Activated CD8-positive, alpha-beta T cell treated with anti-CD3 and anti-CD28 coated beads, Interleukin-2, amount 10 ng/mL, durations not matched to agents 7 days and 5 days (primary cell): ENCODE measurements at regions not wholly inside any gene's neighbourhood (a gene's known extent, or its start where the extent isn't known, plus 50 kb on each side); places are given as distances from the start of the nearest gene placed in this dataset.

Source experiments
- ATAC-seq: fragments of 150-1000 bp; cut with Tn5 transposase; one replicate; pipeline ENCODE4 v1.10.0; 2021; ENCODE audit warnings: moderate library complexity
- CTCF ChIA-PET: fragments of 350-600 bp; sonication (Branson Sonifier 250); formaldehyde crosslinking; loops from one replicate; lab custom pipeline; 2021; ENCODE audit warnings: antibody characterized with exemption; lab: Charles Lee
- POLR2A ChIA-PET: fragments of 350-600 bp; sonication (Branson Sonifier 250); formaldehyde crosslinking; loops from one replicate; lab custom pipeline; 2021; ENCODE audit warnings: antibody characterized with exemption; lab: Charles Lee
- DNase-seq: peaks from one replicate; pipeline ENCODE4 v3.0.0-alpha.2; 2020
- H3K27ac Mint-ChIP-seq: one replicate; pipeline ENCODE4 v1.8.0; 2021; ENCODE audit warnings: mild to moderate bottlenecking, mixed read lengths
- H3K27me3 Mint-ChIP-seq: one replicate; pipeline ENCODE4 v1.8.0; 2021; ENCODE audit warnings: low read depth, mixed read lengths
- H3K36me3 Mint-ChIP-seq: one replicate; pipeline ENCODE4 v1.8.0; 2021; ENCODE audit warnings: low read depth, mixed read lengths
- H3K4me1 Mint-ChIP-seq: one replicate; pipeline ENCODE4 v1.8.0; 2021; ENCODE audit warnings: low read depth, mixed read lengths
- H3K4me3 Mint-ChIP-seq: one replicate; pipeline ENCODE4 v1.8.0; 2021; ENCODE audit warnings: mild to moderate bottlenecking, mixed read lengths
- H3K9me3 Mint-ChIP-seq: one replicate; pipeline ENCODE4 v1.8.0; 2022; ENCODE audit warnings: mixed read lengths; ENCODE audit not compliant: insufficient read depth

DNA sequence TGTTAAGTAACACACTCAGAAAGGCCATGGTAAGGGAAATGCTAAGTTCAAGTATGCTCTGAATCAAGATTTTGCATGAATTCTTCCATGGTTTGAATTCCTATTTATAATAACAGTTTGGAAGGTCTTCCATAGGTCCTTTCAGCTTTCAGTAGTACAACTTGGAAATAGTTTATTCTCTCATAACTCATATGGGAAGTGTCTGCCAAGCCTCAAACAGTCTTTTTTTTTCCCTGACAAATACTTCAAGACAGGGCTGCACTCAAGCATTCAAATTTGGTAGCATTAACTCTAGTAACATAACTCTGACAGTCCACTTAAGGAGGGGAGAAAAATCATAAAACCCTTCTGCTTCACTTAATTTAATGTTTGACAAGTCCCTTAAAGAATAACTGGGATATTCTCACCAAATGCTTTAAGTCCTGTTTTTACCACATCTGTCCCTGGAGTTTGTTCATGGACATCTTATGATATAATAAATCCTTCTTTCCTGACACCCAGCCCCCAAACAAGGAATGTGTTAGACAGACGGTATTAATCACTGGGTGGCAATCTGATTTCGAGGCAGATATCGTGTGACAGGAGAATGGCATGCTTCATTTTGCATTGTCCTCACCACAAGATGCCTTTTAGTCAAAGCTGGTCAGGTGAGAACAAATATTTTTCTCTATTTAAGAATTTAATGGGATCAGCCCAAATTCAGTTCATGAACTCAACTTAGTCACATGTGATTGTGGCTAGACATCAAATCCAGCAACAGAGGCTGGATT is 165.7 kb downstream of the BMP4 start:
- ChIA-PET POLR2A (no interaction called here), CTCF (no interaction called here)
- no peaks in the 10 kb centered on the region for H3K9me3 Mint-ChIP-seq
- DNase-seq (no peak), ATAC-seq (no peak)
- no peak overlapping the region for H3K4me3 Mint-ChIP-seq
- no peak overlapping the region for H3K27ac Mint-ChIP-seq
- no peaks in the 10 kb centered on the region for H3K36me3 Mint-ChIP-seq
- H3K4me1 Mint-ChIP-seq: no peaks in the 10 kb centered on the region
- H3K27me3 Mint-ChIP-seq: no peaks in the 10 kb centered on the region

DNA sequence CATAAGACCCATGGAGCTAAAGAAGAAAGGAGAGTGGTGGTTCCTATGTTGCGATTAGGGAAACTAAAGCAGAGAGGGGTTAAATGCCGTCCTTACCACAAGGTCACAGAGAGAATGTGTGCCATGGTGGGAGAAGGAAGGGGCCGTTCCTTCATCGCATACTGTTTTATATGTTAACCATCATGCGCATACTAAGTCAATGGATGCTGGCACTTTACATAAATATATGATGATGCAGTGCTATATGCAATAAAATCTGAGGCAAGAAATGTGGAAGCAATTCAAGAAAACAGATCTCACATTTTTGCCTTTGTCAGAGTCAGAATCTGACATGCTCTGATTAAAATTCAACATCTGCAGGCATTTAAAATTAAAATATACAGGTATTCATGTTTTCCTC is 168.1 kb downstream of the BMP4 start:
- no peaks in the 10 kb centered on the region for H3K27me3 Mint-ChIP-seq
- no peaks in the 10 kb centered on the region for H3K4me1 Mint-ChIP-seq
- no peak for ATAC-seq
- H3K36me3 Mint-ChIP-seq: no peaks in the 10 kb centered on the region
- no peak overlapping the region for H3K4me3 Mint-ChIP-seq
- CTCF ChIA-PET: no interaction called here
- H3K9me3 Mint-ChIP-seq: no peaks in the 10 kb centered on the region
- no peak overlapping the region for H3K27ac Mint-ChIP-seq
- POLR2A ChIA-PET: no interaction called here
- DNase-seq: no peak

DNA sequence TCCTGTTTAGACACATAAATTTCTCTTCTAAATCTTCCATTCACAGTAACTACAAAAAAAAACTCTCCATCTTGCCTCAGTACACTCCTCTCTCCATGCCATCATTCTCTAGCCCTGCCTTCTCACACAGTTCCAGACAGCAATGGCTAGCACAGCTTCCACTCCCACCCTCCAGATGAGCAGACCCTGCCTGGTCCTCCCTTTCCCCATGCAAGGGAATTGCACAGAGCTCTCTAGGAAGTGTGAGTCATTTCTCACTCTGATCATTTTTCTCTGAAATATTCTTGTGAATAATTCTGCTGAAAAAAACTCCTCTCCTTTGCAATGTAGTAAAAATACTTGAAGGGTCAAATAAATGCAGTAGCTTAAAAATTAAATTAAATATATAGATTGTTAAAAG is 170.6 kb downstream of the BMP4 start:
- ChIA-PET CTCF (no interaction called here), POLR2A (no interaction called here)
- H3K36me3 Mint-ChIP-seq: no peaks in the 10 kb centered on the region
- no peak overlapping the region for H3K4me3 Mint-ChIP-seq
- H3K27me3 Mint-ChIP-seq: no peaks in the 10 kb centered on the region
- H3K4me1 Mint-ChIP-seq: no peaks in the 10 kb centered on the region
- H3K9me3 Mint-ChIP-seq: no peaks in the 10 kb centered on the region
- ATAC-seq (no peak), DNase-seq (no peak)
- no peak overlapping the region for H3K27ac Mint-ChIP-seq

DNA sequence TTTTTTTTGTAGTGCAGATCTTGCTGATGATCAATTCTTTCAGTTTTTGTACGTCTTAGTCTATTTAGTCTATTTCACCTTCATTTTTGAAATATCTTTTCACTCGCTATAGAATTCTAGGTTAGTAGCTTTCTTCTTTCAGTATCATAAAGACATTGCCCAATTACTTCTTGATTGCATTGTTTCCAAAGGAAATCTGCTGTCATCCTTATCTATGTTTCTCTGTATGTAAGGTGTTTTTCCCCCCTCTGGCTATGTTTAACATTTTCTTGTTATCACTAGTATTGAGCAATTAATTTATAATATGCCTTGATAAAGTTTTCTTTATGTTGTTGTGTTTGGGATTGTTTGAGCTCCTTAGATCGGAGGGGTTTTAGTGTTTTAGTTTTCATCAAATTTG is 171.9 kb downstream of the BMP4 start:
- CTCF ChIA-PET: no interaction called here

DNA sequence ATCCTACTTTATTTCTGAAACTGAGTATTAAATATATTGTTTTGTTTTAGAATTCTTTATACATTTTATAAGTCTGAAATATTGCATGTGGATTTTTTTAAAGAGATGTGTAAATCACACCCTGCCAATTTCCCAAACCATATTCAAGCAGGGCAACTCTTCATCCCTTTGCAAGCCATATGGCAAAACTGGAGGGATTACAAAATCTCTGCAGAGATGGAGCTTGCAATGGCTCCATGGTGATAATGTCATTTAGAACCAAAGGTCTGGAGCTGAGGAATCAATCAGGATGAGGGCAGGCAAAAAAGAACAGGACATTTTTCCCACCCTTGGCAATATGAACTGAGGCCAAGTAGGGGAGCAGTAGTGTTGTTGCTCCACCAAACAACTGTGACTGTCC is 173.4 kb downstream of the BMP4 start:
- ChIA-PET POLR2A (no interaction called here), CTCF (no interaction called here)
- H3K27ac Mint-ChIP-seq: no peak overlapping the region
- no peak for DNase-seq
- H3K27me3 Mint-ChIP-seq: no peaks in the 10 kb centered on the region
- H3K4me1 Mint-ChIP-seq: no peaks in the 10 kb centered on the region
- H3K9me3 Mint-ChIP-seq: no peaks in the 10 kb centered on the region
- H3K36me3 Mint-ChIP-seq: no peaks in the 10 kb centered on the region
- ATAC-seq: no peak
- H3K4me3 Mint-ChIP-seq: no peak overlapping the region

More for the DNA sequence above, 171.9 kb downstream of the BMP4 start:
- no peaks in the 10 kb centered on the region for H3K4me1 Mint-ChIP-seq
- ATAC-seq (no peak), DNase-seq (no peak)
- no peaks in the 10 kb centered on the region for H3K27me3 Mint-ChIP-seq
- no peaks in the 10 kb centered on the region for H3K9me3 Mint-ChIP-seq
- H3K36me3 Mint-ChIP-seq: no peaks in the 10 kb centered on the region
- no peak overlapping the region for H3K27ac Mint-ChIP-seq
- no peak overlapping the region for H3K4me3 Mint-ChIP-seq
- POLR2A ChIA-PET: no interaction called here

DNA sequence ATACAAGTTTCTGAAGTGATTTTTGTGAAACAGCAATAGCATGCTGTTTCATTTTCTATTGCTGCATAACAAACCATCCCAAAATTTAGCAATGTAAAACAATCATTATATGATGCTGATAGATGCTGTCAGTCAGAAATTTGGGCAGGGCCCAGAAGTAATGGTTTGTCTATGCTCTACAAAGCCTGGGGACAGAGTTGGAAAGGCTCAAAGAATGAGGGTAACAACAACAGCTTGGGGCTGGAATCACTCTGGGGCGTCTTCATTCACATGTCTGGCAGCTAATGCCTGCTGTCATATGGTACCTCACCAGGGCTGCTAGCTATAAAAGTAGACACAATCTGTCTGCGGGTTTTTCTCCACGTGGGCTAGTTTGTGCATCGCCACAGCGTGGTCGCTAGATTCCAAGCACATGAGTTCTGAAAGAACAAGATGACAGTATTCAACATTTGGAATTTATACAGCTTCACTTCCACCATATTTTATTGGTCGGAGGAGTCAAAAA is 176.5 kb downstream of the BMP4 start:
- Mint-ChIP-seq H3K36me3 (no peaks in the 10 kb centered on the region), H3K4me3 (no peak overlapping the region), H3K9me3 (no peaks in the 10 kb centered on the region), H3K27ac (no peak overlapping the region), H3K4me1 (no peaks in the 10 kb centered on the region), H3K27me3 (no peaks in the 10 kb centered on the region)
- CTCF ChIA-PET: no interaction called here
- ATAC-seq (no peak), DNase-seq (no peak)
- POLR2A ChIA-PET: no interaction called here

DNA sequence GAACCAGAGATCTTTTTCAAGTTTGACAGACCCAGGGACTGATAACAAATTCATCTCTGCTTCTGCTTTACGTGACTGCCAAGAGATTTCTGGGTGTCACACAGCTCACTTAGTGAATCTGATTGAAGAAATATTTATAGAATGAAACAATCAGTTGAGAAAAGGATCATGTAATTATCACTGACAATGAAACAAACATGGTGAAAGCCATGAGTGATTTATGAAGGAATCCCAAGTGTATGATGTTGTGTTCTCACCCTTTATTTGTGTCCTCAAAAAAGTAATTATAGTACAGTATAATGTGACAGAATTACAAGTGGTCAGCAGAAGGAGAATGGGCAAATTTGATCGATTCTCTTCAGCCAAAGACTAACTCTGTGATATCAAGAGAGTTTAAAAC is 177.3 kb downstream of the BMP4 start:
- Mint-ChIP-seq H3K27ac (no peak overlapping the region), H3K27me3 (no peaks in the 10 kb centered on the region), H3K9me3 (no peaks in the 10 kb centered on the region), H3K4me3 (no peak overlapping the region), H3K36me3 (no peaks in the 10 kb centered on the region), H3K4me1 (no peaks in the 10 kb centered on the region)
- ChIA-PET POLR2A (no interaction called here), CTCF (no interaction called here)
- DNase-seq (no peak), ATAC-seq (no peak)

DNA sequence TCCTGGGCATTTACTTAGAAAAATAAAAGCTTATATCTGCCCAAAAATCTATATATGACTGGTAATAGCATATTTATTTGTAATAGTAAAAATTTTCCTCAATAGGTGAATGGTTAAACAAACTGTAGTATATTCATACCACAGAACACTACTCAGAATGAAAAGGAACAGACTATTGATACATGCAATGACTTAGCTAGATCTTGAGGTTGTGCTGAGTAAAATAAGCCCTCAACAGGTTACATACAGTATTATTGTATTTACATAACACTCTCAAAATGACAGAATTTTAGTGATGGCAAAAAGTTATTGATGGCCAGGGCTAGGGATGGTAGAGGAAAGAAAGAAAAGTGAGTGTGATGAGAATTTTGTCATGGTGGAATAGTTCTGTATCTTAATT is 178.4 kb downstream of the BMP4 start:
- DNase-seq (no peak), ATAC-seq (no peak)
- H3K4me1 Mint-ChIP-seq: no peaks in the 10 kb centered on the region
- H3K9me3 Mint-ChIP-seq: peaks cover 3% of the 10 kb centered on the region
- H3K36me3 Mint-ChIP-seq: no peaks in the 10 kb centered on the region
- POLR2A ChIA-PET: no interaction called here
- CTCF ChIA-PET: no interaction called here
- no peak overlapping the region for H3K27ac Mint-ChIP-seq
- no peak overlapping the region for H3K4me3 Mint-ChIP-seq
- H3K27me3 Mint-ChIP-seq: no peaks in the 10 kb centered on the region

DNA sequence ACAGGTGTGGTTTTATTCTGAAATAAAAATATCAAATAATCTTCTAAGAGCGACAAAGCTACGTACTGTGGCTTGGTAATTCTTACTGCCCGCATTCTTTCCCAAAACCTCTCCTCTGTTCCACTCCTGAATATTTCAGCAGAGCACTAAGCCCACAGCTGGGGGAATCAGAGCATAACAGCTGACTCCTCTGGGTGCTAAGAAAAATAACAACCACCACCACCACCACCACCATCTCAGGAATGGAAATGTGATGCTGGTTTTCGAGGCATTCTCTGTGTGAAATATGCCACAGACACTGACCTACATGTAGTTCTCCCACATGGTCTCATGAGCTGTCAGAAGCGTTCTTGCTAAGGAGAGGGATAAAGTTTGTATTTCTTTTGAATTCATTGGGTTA is 183.7 kb downstream of the BMP4 start:
- Mint-ChIP-seq H3K27ac (no peak overlapping the region), H3K36me3 (no peaks in the 10 kb centered on the region), H3K4me3 (no peak overlapping the region), H3K27me3 (no peaks in the 10 kb centered on the region), H3K4me1 (no peaks in the 10 kb centered on the region), H3K9me3 (peaks cover 3% of the 10 kb centered on the region)
- DNase-seq (no peak), ATAC-seq (no peak)
- POLR2A ChIA-PET: no interaction called here
- CTCF ChIA-PET: no interaction called here

DNA sequence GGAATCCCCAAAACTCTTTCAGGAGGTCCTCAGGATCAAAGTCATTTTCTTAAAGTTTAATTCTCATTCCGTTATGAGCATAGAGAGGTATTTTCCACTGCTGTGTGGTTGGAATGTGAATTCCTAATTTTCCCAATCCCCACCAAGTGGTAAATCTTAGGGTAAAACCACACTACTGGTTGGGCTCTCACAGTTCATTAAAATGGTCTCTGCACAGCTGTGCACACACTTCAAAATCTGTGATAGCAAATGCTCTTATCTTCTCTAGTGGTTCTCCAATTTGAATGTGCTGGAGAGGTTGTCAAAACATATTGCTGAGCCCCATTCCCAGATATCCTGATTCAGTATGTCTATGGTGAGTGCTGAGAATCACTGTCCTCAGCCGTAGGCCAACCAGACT is 189.1 kb downstream of the BMP4 start:
- Mint-ChIP-seq H3K27ac (no peak overlapping the region), H3K4me1 (no peaks in the 10 kb centered on the region), H3K36me3 (no peaks in the 10 kb centered on the region), H3K9me3 (no peaks in the 10 kb centered on the region), H3K27me3 (no peaks in the 10 kb centered on the region), H3K4me3 (no peak overlapping the region)
- ATAC-seq (no peak), DNase-seq (no peak)
- CTCF ChIA-PET: no interaction called here
- POLR2A ChIA-PET: no interaction called here

DNA sequence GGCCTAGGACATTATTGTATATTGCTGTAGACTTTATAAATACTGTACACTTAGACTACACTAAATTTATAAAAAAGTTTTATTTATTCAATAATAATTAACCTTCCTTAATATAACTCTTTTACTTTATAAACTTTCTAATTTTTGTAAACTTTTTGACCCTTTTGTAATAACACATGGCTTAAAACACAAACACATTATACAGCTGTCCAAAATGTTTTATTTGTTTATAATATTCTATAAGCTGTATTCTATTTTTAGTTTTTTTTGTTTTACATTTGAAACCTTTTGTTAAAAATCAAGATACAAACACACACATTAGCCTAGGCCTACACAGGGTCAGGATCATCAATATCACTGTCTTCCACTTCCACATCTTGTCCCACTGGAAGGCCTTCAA is 190.0 kb downstream of the BMP4 start:
- ChIA-PET CTCF (no interaction called here), POLR2A (no interaction called here)
- Mint-ChIP-seq H3K27me3 (no peaks in the 10 kb centered on the region), H3K9me3 (no peaks in the 10 kb centered on the region), H3K27ac (no peak overlapping the region), H3K4me1 (no peaks in the 10 kb centered on the region), H3K36me3 (no peaks in the 10 kb centered on the region), H3K4me3 (no peak overlapping the region)
- no peak for DNase-seq
- no peak for ATAC-seq

DNA sequence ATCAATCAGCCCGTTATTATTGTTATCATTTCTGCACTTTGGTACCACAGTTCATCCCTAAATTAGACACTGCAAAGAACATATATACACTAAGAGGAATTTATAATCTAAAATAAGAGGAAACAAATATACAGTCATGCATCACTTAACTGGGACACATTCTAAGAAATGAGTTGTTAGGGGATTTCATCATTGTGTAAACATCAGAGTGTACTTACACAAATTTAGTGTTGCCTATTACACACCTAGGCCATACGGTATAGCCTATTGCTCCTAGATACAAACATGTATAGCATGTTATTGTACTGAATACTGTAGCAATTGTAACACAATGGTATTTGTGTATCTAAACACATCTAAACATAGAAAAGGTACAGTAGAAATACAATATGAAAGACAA is 190.5 kb downstream of the BMP4 start:
- Mint-ChIP-seq H3K4me3 (no peak overlapping the region), H3K27me3 (no peaks in the 10 kb centered on the region), H3K27ac (no peak overlapping the region), H3K9me3 (no peaks in the 10 kb centered on the region), H3K36me3 (no peaks in the 10 kb centered on the region), H3K4me1 (no peaks in the 10 kb centered on the region)
- ChIA-PET CTCF (no interaction called here), POLR2A (no interaction called here)
- no peak for DNase-seq
- no peak for ATAC-seq

DNA sequence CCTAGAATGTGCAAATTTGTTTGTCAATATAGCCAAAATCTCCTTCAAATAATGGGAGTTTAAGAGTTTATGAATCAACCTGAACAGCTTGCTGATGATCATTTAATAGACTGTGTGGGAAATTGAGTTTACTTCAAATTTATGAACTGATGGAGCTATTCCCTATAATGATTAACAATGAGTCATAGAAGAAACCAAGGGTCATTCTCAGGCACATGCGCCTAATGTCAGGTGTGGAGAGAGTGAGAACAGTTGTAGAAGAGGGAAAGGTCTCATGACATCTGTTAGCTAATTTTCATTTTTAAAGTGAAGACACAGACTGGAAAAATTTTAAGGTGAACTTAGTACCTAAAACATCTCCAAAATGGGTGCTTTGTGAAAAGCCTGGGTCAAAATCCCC is 191.8 kb downstream of the BMP4 start:
- no peaks in the 10 kb centered on the region for H3K27me3 Mint-ChIP-seq
- no peaks in the 10 kb centered on the region for H3K36me3 Mint-ChIP-seq
- POLR2A ChIA-PET: no interaction called here
- H3K4me1 Mint-ChIP-seq: no peaks in the 10 kb centered on the region
- DNase-seq (no peak), ATAC-seq (no peak)
- H3K4me3 Mint-ChIP-seq: no peak overlapping the region
- no peaks in the 10 kb centered on the region for H3K9me3 Mint-ChIP-seq
- CTCF ChIA-PET: no interaction called here
- no peak overlapping the region for H3K27ac Mint-ChIP-seq
